ENCODE measurements at regions not wholly inside any gene's neighbourhood (a gene's known extent, or its start where the extent isn't known, plus 50 kb on each side); places are given as distances from the start of the nearest gene placed in this dataset.
"Not testable (repeated sequence)": the region's sequence is repeated elsewhere in the genome, so short reads cannot be mapped to it uniquely, and the experiment has no call there.

DNA sequence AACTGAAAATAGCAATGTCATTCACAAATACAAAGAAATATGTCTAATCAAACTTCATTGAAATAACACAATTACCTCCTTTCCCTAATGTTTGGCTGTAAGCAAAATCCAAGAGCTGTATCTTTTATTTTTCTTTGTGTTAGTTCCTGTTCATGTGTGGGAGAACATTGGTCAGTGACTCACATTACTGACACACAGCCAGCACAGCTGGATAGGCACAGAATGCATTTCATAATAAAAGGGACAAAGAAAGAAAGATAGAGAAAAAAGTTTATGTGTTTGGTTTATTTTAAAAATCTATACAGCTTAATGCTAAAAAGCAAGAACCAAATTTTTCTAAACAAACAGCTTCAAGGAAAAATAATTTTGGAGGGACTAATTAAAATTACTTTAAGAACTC lies 185.6 kb upstream of the COL3A1 start:
- DNase-seq = peak; percentile 89

GRCh38 chr2:188789951-188790350 lies 184.2 kb upstream of the COL3A1 start:
- no peak for DNase-seq

DNA sequence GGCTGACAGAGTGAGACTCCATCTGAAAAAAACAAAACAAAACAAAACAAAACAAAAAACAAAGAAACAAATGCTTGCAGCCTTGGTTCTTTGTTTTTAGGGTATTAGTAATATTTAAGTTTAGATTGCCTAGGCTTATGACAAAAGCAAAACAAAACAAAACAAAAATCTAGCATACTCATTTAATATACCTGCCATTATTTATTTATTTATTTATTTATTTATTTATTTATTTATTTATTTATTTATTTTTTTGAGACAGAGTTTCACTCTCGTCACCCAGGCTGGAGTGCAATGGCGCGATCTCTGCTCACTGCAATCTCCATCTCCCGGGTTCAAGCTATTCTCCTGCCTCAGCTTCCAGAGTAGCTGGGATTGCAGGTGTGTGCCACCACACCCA lies 179.7 kb upstream of the COL3A1 start:
- not testable (repeated sequence) for DNase-seq

- DNase-seq = no peak
Measured at GRCh38 chr2:188795762-188796161, 178.4 kb upstream of the COL3A1 start.

DNA sequence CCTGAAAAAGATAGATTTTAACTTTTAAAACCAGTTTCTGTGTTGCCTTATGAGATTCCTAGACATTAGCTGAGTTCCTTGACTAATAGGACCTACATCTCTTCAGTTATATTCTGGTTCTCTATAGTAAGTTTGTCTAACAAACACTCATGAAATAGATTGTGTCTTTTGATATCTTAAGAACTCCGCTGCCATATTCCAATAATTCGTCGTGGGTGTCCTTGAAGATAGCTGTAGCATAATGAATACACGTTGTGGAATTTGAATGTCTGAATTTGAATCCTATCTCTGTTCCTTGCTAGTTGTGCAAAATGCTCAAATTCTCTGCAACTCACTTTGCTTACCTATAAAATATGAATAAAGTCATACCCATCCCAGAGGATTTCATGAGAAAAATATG lies 176.8 kb upstream of the COL3A1 start:
- DNase-seq = no peak

DNA sequence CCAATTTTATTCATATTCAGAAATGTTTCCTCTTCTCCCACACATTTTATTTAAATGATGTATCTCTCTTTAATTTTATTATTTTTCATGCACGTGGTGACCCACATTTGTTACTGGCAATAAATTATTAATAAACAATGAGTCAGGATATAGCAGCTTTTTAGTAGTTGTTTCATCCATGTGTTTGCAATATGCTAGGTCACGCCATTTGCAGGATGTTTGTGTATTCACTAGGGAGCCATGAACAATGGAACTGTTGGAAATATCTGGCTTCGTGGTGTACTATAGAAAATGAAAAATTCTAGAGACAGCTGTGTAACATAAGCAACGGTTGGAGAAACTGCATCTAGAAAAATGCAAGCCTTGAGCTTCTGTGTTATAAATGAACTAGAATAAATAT lies 176.0 kb upstream of the COL3A1 start:
- peak; percentile 85 for DNase-seq

DNA sequence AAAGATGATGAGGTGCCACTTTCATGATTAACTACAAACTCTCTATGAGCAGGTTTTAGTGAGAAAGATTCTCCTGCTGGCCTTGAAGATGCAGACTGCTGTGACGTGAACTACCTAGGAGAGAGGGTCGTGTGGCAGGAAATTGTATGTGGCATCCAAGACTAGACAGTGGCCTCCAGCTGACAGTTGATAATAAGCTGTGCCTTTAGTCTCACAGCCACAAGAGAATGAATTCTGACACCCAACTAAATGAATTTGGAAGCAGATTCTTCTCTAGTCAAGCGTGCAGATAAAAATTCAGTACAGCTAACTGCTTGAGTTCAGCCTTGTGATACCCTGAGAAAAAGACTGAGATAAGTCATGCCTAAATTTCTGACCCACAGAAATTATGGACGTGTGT lies 169.0 kb upstream of the COL3A1 start:
- DNase-seq = no peak

GRCh38 chr2:188808947-188809355 lies 165.2 kb upstream of the COL3A1 start:
- DNase-seq = peak; percentile 99

GRCh38 chr2:188810586-188810985 lies 163.6 kb upstream of the COL3A1 start:
- DNase-seq = peak; percentile 72

DNA sequence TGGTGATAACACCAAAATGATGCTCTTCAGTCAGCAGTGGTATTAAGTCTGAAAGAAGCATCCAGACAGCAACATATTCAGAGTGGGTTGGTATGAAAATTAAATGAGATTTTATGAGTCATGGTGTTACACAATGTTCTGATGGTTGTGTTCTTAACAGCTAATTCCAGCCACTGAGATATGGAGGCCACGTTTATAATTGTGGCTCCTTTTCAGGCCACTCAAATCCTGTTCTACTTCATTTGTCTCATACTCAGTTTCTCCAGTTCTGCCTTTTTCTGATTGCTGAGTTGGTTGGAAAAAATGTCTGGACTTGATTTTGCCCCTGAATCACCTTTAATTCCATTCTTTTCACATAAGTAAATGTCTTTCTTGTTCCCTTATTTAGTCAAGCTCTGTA lies 162.7 kb upstream of the COL3A1 start:
- peak; percentile 92 for DNase-seq

DNA sequence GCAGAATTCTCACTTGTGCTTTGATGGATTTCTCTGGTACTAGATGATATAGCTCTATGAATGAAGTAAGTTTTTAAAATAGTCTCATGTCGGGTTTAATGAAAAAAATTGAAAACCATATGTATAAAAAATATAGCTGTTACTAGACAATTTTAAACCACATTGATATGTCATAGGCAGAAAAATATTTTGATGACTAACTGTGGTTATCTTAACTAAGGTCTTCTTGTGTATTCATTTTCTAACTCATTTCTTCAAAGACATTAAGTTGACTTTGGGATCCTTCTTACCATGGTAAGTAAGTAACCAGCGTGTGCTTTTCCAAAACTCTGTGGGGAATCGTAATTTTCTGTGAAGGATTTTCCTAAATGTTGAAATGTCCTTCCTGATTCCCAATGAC lies 160.9 kb upstream of the COL3A1 start:
- peak; percentile 91 for DNase-seq

DNA sequence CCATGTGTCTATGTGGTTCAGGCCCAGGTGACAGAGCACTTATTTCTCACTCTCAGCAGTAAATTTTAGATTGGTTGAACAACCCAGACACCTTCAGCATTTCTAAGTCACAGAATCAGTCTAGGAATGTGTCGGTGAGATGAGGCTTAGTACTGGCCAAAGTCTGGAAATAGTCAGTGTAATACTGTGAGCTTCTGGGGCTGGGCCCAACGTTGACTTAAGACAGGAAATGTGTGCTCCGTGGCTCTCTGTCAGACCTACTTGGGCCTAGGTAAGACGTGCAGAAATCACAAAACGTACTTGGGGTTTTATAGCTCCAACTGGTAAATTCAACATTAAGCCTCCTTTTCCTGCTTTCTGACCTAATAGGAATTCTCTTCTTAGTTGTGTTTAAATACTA lies 160.3 kb upstream of the COL3A1 start:
- DNase-seq = peak; percentile 87

GRCh38 chr2:188819011-188819410 lies 155.2 kb upstream of the COL3A1 start:
- no peak for DNase-seq

GRCh38 chr2:188819792-188820191 lies 154.4 kb upstream of the COL3A1 start:
- DNase-seq = peak; percentile 39

- no peak for DNase-seq
Measured at GRCh38 chr2:188820576-188820975, 153.6 kb upstream of the COL3A1 start.

DNA sequence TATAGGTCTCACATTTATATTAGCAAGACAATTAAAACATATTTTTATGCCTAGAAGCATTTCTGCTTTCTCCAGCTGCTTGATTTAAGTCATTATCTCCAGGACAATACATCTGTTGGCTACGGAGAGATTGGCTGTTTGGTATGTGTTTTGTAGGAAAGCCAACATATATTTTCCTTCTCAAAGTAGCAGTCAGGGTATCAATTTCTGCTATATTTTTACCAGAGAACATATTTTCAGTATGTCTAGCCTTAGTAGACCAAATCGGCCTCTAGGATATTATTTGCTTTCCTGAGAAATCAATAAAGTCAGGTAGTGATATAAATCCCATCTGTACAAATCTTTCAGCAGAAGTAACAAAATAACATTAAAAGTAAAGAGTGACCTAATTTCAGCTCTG lies 150.0 kb upstream of the COL3A1 start:
- no peak for DNase-seq

- DNase-seq = no peak
Measured at GRCh38 chr2:188833331-188833730, 140.8 kb upstream of the COL3A1 start.

- no peak for DNase-seq
Measured at GRCh38 chr2:188833799-188834198, 140.4 kb upstream of the COL3A1 start.

GRCh38 chr2:188835006-188835405 lies 139.2 kb upstream of the COL3A1 start:
- no peak for DNase-seq

- DNase-seq = no peak
Measured at GRCh38 chr2:188835821-188836220, 138.4 kb upstream of the COL3A1 start.

- peak; percentile 18 for DNase-seq
Measured at GRCh38 chr2:188845692-188846091, 128.5 kb upstream of the COL3A1 start.

DNA sequence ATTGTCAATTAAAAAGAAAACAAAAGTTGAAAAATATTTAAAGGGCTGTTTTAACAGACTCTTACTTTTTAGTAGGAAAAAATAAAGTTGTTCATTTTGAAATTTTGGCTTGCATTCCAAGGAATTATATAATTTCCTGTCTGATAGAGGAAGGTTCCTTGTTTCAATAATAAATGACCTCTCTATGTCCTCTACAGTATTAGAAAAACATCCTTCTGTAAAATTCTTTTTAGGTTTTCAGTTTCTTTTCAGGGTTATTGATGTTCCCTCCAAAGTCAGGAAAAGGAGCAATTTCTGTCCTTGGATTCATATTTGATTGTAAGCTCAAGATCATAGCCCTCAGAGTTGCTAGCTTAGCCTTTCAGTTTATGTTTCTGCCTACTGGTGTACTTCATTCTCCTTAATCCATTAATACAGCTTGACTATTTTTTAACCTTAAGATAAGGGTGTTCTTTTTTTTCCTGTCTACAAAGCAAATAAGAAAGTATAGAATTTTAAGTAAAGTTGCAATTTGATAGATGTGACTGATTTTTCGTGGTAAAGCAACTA lies 125.2 kb upstream of the COL3A1 start:
- DNase-seq = no peak

GRCh38 chr2:188850786-188851185 lies 123.4 kb upstream of the COL3A1 start:
- no peak for DNase-seq

DNA sequence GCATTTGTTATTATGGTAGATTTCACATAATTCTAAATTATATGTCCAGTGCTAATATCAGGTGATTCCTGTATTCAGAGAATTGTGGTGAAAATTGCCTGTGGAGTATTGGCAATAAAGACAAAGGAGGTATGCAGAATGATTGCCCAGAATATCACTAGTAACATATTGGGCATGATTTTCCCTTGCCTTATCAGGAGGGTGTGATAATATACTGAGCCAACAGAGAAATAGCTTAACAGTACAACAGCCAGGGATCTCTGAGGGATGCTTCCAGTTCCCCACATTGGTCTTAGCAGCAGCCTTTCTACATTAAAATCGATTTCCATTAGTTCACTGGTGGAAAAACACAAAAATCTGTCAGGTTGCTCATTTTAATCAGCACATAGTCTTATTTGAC lies 122.9 kb upstream of the COL3A1 start:
- DNase-seq = no peak

DNA sequence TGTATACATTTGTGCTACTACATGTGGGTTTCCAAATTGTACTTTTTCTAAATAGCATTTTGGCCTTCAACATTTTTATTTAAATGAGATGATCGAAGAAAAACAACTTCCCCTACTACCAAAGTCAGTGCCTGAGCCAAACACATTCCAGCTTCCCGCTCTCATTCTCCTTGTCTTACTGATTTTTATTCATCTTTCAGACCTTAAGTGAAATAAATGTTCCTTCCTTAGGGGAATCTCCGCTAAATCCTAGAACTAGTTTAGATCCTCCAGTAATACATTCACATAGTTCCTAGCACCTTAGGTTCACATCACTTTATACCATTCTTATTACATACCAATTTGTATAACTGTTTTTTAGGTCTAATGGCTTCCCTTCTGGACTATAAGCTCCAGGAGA lies 122.3 kb upstream of the COL3A1 start:
- DNase-seq = no peak

DNA sequence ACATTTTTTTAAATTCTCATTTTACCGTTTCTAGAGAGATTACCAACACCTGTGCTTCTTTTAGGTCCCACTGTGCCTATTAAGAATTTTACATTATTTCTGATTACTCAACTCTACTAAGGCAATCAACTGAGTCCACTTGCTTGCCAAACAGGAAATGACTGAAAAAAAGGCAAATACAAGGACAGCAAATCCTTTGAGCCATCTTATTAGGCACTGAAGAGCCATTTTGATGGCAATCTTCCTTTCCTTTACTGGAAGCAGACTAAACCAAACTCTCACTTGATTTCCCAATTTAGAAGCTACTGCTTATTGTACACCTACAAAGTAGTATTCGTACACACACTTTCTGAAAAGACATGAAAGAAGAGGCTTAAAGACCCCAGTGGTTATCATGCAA lies 121.4 kb upstream of the COL3A1 start:
- DNase-seq = peak; percentile 34
